Fibroblast of lung (primary cell): ENCODE measurements at regions not wholly inside any gene's neighbourhood (a gene's known extent, or its start where the extent isn't known, plus 50 kb on each side); places are given as distances from the start of the nearest gene placed in this dataset.

Experiments
- EZH2 ChIP-seq: IDR thresholded peaks from 2 replicates; pipeline ENCODE4 v1.5.1; 2012; ENCODE audit warnings: low read length, control low read depth, mild to moderate bottlenecking; ENCODE audit errors: missing control alignments
- TF ChIP-seq, protein P1 (sequence below), 2 donors: IDR thresholded peaks in 1 of 2; conservative IDR thresholded peaks in 1 of 2; 1 replicate in 1 of 2; 2 replicates in 1 of 2; pipeline ENCODE4 v1.5.1; 2011 to 2012; ENCODE audit warnings: low read length in 2 of 2, control low read depth in 1 of 2, inconsistent platforms in 1 of 2, low read depth in 1 of 2, mild to moderate bottlenecking in 1 of 2

DNA sequence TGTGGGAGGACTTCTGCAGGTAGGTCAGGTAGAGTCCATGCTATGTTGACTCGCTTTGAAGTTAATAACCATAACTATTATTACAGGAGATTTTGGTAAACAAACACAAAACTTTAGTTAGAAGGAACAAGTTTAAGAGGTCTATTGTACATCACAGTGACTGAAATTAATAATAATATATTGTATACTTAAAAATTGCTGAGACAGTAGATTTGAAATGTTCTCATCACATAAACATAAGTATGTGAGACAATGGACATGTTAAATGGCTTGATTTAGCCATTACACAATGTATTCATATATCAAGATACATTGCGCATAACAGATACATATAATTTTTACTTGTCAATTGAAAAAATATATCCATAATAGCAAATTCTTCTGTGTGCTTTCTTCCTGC lies 91.4 kb upstream of the CD53 start:
- TF ChIP-seq, protein P1, sequence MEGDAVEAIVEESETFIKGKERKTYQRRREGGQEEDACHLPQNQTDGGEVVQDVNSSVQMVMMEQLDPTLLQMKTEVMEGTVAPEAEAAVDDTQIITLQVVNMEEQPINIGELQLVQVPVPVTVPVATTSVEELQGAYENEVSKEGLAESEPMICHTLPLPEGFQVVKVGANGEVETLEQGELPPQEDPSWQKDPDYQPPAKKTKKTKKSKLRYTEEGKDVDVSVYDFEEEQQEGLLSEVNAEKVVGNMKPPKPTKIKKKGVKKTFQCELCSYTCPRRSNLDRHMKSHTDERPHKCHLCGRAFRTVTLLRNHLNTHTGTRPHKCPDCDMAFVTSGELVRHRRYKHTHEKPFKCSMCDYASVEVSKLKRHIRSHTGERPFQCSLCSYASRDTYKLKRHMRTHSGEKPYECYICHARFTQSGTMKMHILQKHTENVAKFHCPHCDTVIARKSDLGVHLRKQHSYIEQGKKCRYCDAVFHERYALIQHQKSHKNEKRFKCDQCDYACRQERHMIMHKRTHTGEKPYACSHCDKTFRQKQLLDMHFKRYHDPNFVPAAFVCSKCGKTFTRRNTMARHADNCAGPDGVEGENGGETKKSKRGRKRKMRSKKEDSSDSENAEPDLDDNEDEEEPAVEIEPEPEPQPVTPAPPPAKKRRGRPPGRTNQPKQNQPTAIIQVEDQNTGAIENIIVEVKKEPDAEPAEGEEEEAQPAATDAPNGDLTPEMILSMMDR (conservative IDR thresholded peaks at IDR 0.05 in 1 of 2, IDR thresholded peaks at IDR 0.05 in 1 of 2; ENCODE audit: low read depth in 1 of 2, low read length in 2 of 2) = no peak
- TF ChIP-seq EZH2 = no peak
